HG02571 (cell line): ENCODE measurements at regions not wholly inside any gene's neighbourhood (a gene's known extent, or its start where the extent isn't known, plus 50 kb on each side); places are given as distances from the start of the nearest gene placed in this dataset.

Source experiments
- ATAC-seq: cut with Tn5 transposase; IDR thresholded peaks from one replicate; pipeline ENCODE4 v1.9.1; 2021; ENCODE audit warnings: mild to moderate bottlenecking, moderate library complexity; ENCODE audit not compliant: unreplicated experiment

GRCh38 chr15:94021621-94022320, 209.6 kb upstream of the MCTP2 start:
- no peak for ATAC-seq

- no peak for ATAC-seq
Measured at GRCh38 chr15:94019062-94019461, 212.3 kb upstream of the MCTP2 start.

DNA sequence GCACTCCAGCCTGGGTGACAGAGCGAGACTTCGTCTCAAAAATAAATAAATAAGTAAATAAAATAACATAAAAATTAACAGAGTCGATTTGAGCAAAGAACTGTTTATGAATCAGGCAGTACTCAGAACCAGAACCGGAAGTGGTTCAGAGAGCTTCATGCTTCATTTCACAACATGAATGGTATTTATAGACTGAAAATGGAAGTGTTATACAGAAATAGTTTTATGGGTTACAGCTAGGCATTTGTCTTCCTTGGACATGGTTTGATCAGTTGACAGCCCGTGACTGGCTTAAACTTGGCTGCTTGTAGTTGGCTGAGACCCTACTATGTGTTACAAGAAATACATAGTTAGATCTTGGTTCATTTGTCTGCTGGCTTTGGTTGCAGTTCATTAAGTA, 216.0 kb upstream of the MCTP2 start:
- ATAC-seq, result no peak

DNA sequence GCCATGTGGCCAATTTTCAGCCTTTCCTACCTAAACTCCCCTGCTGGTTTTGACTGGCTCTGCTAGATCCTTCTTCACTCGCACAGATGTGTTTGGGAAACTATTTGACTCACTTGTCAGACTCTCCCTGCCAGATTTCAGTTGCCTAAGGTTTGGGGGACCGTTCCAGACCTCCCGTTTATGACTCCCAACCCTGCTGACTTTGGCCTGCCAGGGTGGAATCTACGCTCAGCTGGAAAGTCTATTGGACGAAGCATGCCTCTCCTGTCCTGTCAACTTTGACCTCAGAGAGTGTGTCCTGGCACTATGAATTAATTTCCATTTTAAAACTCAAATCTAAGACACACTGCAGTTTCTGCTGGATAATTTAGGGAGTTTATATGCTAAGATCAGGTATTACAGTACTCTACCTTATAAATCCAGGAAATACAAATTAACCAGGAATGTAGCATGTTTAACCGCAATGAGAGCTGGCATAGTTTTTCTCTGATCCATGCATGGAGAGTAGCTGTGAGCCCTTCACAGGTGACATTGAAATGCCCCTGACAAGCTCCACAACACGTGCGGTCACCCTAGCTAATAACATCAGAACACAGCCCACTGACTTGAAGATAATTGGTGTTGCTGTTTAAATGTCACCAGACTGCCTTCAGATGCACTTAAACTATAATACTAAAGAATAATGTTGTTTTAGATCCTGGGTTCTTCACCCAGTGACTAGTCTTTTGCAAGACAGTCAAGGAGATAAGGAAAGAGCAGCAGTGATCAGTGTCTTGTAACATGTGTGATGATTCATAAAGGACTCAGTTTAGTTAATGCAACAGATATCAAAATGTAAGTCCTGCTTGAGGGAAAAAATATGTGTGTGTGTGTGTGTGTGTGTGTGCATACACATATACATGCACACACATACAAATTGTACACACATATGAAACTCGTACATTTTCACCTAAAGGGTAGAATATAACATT, 223.0 kb upstream of the MCTP2 start:
- no peak for ATAC-seq

DNA sequence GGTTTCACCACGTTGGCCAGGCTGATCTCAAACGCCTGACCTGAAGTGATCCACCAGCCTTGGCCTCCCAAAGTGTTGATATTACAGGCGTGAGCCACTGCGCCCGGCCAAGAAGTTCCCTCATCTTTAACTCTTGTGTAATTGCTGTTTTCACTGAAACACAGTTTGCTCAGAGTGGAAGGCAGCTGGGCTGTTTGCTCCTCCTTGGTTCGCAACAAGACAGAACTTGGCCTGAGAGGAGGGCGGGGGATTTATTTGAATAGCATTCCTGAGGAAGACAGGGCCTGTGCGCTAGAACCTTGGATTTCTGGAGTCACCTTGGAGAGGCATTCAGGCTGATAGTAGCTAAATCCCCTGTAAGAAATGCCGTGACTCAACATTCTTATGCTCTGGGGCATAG, 226.7 kb upstream of the MCTP2 start:
- no peak for ATAC-seq

DNA sequence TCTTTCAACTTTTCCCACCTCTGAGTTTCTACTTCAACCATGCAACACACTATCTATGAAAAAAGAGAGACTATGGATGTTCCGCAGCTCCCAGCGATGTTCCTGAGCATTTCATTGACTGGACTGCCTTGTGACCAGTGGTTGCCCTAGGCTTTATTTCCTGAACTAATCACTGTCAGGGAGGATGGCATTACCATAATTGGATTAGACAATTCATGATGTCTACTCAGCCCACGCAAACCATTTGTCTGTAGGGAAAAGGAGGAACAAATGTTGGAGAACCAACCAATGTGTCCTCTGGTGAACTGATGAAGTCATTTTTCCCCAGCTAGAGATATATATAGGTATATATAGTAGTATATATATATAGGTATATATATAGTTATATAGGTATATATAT, 229.3 kb upstream of the MCTP2 start:
- ATAC-seq, result no peak

- no peak for ATAC-seq
Measured at GRCh38 chr15:94001255-94001801, 230.0 kb upstream of the MCTP2 start.

DNA sequence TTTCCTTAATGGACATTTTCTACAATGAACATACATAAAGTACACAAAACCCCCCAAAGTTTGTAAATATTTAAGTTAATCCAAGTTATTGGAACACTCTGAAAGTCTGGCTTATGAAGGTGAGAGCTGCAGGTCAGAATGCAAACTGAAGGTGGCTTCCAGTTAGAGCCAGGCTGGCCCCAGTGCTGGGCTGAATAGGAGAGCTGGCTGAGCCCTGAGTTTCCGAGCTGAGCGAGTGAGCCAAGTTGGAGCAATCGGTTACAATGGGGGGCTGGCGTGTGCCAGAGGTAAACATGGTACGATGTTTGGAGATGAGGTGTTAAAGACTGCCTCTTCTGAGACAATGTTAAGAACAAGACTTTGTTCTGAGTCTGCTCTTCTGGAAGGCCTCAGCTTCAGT, 230.8 kb upstream of the MCTP2 start:
- no peak for ATAC-seq

DNA sequence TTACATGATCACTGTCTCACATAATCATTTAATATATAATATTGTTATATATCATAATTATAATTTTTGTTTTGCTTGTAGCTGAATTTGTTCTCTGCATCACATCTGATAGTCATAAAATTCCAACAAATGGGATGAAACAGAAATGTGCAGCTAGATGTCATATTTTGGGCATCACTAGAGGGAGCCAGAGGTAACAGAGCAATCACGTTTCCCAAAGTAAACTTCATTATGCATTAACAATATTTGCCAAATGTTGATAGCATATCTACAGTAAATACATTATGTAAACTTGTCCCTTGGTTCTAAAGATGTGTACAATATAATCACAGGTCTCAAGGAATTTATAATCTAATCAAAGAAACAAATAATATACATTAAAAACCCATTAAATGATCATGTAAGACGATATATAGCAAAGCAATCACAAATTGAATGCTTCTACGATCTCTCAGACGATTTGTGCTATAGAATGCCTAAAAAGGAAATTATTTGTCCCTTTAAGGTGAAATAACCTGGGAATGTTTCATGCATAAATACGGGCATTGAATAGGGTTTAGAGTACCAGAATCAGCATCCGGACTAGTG, 234.2 kb upstream of the MCTP2 start:
- no peak for ATAC-seq

GRCh38 chr15:93989440-93989998, 241.8 kb upstream of the MCTP2 start:
- no peak for ATAC-seq

DNA sequence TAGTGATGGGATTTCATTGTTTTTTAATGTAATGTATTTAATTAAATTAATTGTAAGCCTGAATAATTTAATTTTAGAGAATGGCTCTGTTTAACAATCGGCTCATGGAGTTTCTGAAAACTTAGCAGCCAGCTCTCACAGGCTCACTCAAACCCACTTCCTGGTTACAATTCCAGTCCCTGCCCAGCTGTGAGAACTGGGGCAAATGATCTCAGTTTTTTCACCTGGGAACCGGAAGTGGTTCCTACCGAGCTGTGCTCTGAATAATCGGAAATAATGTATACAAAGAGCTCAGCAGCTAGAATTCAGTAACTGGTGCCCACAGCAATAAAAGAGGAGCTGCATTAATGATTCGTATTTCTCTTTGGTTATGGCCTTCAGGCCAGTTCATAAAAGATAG, 244.3 kb upstream of the MCTP2 start:
- ATAC-seq, result no peak

DNA sequence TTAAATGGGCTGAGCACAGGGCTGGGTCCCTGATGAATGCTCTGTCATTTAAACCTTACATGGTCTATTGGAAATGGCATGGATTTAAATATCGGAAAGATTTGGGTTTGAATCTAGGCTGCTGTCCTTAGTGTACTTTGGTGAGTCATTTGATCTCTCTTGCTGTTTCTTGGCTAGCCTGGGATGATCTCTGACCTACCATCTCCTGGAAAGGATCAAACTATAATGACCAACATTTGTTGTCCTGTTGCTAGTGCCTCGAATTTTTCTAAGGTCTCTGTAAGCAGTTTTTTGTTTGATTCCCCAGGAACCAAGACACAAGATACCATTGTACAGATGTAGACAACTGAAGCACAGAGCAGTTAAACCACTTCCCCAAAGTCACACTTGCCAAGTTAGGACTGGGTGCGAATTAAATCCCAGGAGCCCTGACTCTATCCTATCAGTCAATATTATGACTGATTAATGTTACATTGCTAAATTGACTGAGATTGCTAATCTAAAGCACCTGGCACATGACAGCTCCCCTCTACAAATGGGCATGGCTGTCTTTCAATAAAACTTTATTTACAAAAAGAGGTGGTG, 244.9 kb upstream of the MCTP2 start:
- ATAC-seq, result no peak

GRCh38 chr15:93985925-93986324, 245.4 kb upstream of the MCTP2 start:
- ATAC-seq, result no peak

DNA sequence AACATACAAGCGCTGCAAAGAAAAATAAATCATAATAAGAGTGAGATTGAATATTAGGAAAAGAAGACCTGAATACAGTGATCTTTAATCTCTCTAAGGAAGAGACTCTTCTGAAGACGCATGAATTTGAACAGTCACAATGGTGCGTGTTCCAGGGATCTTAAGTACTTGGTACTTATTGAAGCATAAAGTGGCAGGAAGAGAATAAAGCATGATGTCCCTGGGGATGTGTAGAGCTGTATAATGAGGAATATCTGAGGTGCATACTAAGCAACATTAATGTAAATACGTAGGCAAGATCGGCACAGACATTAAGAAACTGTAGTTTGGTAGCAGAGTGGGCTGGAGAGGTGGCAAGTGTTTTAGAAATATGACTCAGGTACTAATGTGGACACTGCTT, 246.2 kb upstream of the MCTP2 start:
- no peak for ATAC-seq

DNA sequence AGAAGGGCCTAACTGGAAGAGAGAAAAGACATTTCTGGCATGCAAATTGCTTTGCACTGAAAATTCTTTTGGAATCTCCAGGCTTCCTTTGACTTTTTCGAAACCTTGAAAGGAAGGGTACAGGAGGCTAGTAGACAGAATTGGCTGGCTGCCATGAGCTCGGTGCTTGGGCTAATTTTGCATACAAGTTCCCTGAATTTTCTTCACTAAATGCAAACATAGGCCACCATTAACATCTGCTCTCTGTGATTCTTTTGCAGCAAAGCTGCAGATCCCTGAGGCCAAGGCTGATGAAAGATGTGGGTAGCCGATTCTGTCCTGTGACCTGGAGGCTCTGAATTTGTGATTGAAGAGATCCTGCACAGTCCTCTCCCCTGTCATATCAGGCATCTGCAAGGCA, 247.8 kb upstream of the MCTP2 start:
- ATAC-seq, result no peak

GRCh38 chr15:93982226-93982727, 249.1 kb upstream of the MCTP2 start:
- ATAC-seq, result no peak

GRCh38 chr15:93981706-93982105, 249.7 kb upstream of the MCTP2 start:
- no peak for ATAC-seq

DNA sequence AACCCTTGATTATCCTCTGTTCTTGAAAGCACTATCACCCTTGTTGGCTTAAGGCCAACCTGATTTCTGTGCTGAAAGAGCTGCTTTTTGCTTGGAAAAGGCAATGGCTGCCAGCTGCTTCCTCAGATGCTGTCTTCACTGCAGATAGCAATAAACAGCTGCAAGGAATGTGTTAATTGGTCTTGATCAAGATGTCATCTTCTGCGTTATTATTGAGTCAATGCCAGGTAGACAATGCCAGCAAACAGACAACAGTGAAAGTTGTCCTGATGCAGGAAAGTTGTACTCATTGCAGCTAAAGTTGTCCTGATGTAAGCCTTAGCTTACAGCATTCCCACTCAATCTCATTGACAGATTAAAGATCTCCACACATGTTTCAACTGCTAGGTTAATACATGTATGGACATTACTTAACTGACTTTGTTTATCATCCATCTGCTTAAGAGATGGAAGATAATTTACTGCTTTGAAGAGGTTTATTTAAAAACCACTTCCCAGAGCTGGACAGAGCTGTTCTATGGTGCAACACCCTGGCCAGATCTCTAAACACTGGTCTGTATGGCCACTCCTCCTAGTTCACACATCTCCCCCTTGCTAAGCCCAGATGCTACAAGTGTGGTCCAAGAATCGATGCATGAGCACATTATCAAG, 251.0 kb upstream of the MCTP2 start:
- ATAC-seq, result no peak

- no peak for ATAC-seq
Measured at GRCh38 chr15:93974804-93975481, 256.4 kb upstream of the MCTP2 start.

- ATAC-seq, result no peak
Measured at GRCh38 chr15:93973287-93973686, 258.1 kb upstream of the MCTP2 start.
